GM12872 (cell line): ENCODE measurements at regions not wholly inside any gene's neighbourhood (a gene's known extent, or its start where the extent isn't known, plus 50 kb on each side); places are given as distances from the start of the nearest gene placed in this dataset.

Experiments used
- TF ChIP-seq, protein P1 (sequence below): IDR thresholded peaks from 3 replicates; pipeline ENCODE4 v1.5.1; 2011; ENCODE audit warnings: low read depth, mild to moderate bottlenecking, low read length, moderate library complexity; ENCODE audit not compliant: insufficient read depth

DNA sequence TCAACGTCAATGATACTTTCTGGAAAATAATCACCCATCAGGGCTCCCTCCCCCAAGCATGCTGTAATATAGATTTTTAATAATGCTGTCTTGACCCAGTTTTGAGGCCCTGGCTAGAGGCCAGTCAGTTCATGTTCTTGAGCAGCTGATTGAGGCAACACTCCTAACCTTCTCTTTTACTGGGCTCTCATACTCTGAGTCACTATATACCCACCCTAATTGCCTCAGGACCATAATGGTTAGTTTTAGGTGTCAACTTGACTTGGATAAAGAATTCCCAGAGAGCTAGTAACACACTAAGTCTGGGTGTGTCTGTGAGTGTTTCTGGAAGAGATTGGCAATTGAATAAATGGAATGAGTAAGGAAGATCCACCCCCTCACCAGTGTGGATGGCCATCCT is 527.0 kb upstream of the ATP2B1 start:
- TF ChIP-seq, protein P1, sequence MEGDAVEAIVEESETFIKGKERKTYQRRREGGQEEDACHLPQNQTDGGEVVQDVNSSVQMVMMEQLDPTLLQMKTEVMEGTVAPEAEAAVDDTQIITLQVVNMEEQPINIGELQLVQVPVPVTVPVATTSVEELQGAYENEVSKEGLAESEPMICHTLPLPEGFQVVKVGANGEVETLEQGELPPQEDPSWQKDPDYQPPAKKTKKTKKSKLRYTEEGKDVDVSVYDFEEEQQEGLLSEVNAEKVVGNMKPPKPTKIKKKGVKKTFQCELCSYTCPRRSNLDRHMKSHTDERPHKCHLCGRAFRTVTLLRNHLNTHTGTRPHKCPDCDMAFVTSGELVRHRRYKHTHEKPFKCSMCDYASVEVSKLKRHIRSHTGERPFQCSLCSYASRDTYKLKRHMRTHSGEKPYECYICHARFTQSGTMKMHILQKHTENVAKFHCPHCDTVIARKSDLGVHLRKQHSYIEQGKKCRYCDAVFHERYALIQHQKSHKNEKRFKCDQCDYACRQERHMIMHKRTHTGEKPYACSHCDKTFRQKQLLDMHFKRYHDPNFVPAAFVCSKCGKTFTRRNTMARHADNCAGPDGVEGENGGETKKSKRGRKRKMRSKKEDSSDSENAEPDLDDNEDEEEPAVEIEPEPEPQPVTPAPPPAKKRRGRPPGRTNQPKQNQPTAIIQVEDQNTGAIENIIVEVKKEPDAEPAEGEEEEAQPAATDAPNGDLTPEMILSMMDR, result no peak

DNA sequence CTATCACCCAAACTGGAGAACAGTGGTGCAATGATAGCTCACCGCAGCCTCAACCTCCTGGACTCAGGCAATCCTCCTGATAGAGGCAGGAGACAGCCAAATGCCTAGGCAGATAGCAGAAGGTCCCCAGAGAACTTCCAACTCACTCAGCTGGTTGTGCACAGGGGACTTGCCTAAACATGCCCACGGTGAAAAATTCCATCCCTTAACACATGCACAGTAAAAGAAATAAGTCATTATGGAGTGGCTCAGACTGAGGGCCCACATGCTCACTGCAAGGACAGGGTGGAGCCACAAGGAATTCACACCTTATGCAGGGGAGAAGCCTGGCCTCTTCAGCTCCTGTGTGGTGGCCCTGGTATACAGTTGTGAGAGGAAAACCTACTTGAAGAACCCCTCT is 525.8 kb upstream of the ATP2B1 start:
- TF ChIP-seq, protein P1, result no peak

DNA sequence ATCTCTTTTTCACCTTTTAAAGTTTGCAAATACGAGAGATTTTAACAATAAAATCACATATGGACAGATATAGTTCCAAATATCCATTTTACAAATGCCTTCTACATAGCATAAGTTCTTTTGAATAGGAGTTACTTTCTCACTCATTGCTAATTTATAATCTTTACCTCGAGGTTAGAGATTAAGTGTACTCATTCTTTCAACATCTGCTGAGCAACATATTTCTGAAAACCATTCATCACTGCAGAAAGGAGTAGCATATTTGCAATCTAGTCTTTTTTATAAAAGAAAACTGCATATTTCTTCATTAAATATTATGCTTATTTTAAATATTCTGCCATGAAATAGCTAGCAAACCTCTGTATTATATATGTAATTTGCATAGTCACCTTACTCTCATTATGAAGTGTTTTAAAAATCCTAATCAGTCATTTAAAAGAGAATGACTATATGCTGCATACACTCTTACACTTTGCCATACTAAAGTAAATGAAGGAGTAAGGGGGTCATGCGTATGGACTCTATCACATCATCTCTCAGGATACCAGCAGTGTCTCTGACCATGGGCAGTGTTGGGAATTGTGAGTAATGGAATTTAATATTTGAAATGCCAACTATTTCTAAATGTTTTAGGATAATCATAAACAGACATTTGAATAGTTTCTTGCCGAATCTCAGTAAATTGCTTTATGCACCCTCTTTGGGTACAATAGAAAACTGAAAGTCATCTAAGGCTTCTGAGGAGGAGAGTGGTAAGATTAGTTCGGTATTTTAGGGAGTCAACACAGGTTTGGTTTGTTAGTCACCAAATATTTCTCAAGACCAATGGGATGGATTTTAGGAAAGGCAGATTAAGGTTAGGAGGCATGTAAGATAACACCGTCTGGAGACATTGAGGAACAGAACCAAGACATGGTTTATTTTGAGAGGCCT is 524.8 kb upstream of the ATP2B1 start:
- TF ChIP-seq, protein P1, result no peak

DNA sequence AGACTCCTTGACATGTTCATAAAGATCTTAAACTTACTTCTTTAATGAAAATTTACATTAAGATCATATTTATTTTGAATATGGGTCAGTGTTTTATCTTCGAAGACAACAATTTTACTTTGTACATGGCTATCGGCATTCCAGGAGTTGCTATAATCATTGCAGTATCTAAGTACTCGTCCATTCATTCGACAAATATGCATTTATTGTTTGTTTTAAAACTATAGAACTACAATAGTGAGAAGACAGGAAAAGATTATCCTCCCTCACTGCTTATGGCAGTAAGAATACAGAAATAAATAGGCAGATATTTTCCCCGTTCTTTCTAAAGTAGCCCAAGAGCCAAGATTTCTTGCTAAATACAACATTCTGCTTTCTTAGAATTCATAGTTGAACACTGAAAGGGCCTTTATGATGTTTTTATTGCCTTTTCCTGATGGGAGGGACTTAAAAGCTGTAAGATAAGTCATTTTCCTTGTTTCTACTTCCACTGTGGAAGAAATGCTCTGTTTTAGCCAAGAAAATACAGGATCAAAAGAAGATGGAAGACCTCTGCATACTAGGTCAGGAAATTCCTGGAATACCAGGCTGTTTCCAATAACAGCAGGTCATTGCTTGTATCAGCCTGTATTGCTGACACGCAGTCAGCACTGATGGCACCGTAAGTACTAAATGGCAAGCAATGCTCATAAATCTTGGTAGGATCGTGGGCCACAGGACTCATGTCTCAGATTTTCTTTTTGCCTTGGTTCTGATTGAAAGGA is 521.0 kb upstream of the ATP2B1 start:
- TF ChIP-seq, protein P1, result no peak

DNA sequence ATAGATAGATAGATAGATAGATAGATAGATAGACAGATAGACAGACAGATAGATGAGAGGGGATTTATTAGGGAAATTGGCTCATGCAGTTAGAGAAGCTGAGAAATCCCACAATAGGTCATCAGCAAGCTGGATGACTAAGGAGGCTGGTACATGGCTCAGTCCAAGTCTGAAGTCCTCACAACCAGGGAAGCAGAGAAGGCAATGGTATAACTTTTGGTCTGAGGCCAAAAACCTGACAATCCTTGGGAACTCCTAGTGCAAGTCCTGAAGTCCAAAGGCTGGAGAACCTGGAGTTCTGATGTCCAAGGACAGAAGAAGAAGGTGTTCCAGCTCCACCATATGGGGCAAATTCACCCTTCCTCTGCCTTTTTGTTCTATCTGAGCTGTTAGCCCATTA is 517.6 kb upstream of the ATP2B1 start:
- TF ChIP-seq, protein P1, result no peak

DNA sequence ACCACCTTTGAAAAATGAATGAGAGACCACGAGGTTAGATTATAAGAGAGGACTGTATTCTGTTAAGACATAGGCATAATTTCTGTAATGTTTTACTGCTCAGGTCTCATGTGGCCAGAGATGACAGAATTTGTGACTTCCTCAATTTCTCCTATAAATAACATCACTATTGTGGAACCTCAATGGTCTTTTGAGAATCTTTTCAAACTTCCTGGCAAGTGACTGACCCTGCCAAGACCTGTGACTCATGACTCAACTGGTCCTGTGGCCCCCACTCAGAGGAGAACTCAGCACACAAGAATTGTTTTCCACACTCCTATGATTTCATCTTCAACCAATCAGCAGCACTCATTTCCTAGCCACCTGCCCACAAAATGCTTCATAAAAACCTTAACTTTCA is 508.2 kb upstream of the ATP2B1 start:
- TF ChIP-seq, protein P1, result no peak

DNA sequence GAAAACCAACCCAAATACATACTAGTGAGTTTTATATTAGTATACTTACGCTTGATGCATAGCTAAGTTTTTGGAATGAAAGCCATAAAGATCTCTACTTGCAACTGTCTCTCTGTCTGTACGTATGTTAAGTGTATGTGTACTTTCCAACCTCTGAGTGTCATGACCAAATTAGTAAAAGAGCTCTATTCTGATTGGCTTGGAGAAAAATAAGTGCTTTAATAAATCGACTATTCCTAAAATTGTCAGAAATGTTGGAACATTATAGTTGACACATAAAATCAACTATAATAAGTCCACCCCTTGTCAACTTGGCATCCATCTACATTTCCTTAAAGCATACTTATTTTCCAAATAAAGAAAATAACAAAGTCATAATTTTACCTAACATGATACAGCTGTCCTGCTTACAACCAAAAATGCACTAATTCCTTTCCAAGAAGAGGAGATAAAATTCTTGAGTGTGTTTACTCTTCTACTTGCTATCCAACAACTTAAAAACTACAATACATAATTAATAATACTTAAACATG is 507.4 kb upstream of the ATP2B1 start:
- TF ChIP-seq, protein P1, result no peak
